HEK293 (cell line): ENCODE measurements at regions not wholly inside any gene's neighbourhood (a gene's known extent, or its start where the extent isn't known, plus 50 kb on each side); places are given as distances from the start of the nearest gene placed in this dataset.

Experiments
- CTCF ChIA-PET: fragments of 350-600 bp; formaldehyde crosslinking; extraction: SDS; loops from one replicate; lab custom pipeline; 2021; ENCODE audit warnings: antibody characterized with exemption; lab: Yijun Ruan, JAX
- POLR2A ChIA-PET: fragments of 300-600 bp; formaldehyde crosslinking; extraction: SDS; loops from one replicate; lab custom pipeline; 2020; ENCODE audit warnings: antibody characterized with exemption, inconsistent platforms; lab: Yijun Ruan, JAX
- H3K27ac ChIP-seq: fragments of 200-500 bp; sonication (Bioruptor generic); 2 replicates; pipeline ENCODE4 v1.5.1; 2014; ENCODE audit warnings: low read depth, low read length, control low read depth, inconsistent platforms; ENCODE audit errors: extremely low read depth
- H3K36me3 ChIP-seq, 2 experiments: fragments of 200-500 bp in 1 of 2; sonication (Bioruptor generic) in 1 of 2; 1 replicate in 1 of 2; 2 replicates in 1 of 2; pipeline ENCODE4 v1.5.1; 2014 to 2017; ENCODE audit warnings: inconsistent platforms in 2 of 2, low read length in 2 of 2; ENCODE audit not compliant: control insufficient read depth in 2 of 2, insufficient read depth in 1 of 2
- H3K4me1 ChIP-seq: fragments of 200-500 bp; sonication (Bioruptor generic); 2 replicates; pipeline ENCODE4 v1.5.1; 2014; ENCODE audit warnings: mild to moderate bottlenecking, low read length, inconsistent platforms; ENCODE audit not compliant: control insufficient read depth, insufficient read depth
- H3K4me3 ChIP-seq: 2 replicates; pipeline ENCODE4 v1.5.1; 2011; ENCODE audit warnings: low read depth, mild to moderate bottlenecking, control low read depth, low read length, moderate library complexity
- H3K9me3 ChIP-seq: fragments of 200-500 bp; sonication (Bioruptor generic); 2 replicates; pipeline ENCODE4 v1.5.1; 2014; ENCODE audit warnings: low read depth, low read length, inconsistent platforms; ENCODE audit not compliant: control insufficient read depth, insufficient read depth
- PATZ1 ChIP-seq: fragments of 450-650 bp; formaldehyde crosslinking; IDR thresholded peaks from 2 replicates; pipeline ENCODE4 v1.5.1; 2016; ENCODE audit warnings: missing biosample characterization, missing genetic modification characterization
- ZBTB10 ChIP-seq: fragments of 450-650 bp; formaldehyde crosslinking; IDR thresholded peaks from 2 replicates; pipeline ENCODE4 v1.5.1; 2016; ENCODE audit warnings: missing biosample characterization, missing genetic modification characterization
- ZBTB48 ChIP-seq: fragments of 450-650 bp; formaldehyde crosslinking; IDR thresholded peaks from 2 replicates; pipeline ENCODE4 v1.5.1; 2016; ENCODE audit warnings: missing biosample characterization, missing genetic modification characterization
- ZBTB49 ChIP-seq: fragments of 450-650 bp; formaldehyde crosslinking; IDR thresholded peaks from 2 replicates; pipeline ENCODE4 v1.5.1; 2016; ENCODE audit warnings: missing biosample characterization, missing genetic modification characterization, low read depth
- ZEB2 ChIP-seq: fragments of 450-650 bp; formaldehyde crosslinking; IDR thresholded peaks from 2 replicates; pipeline ENCODE4 v1.5.1; 2016; ENCODE audit warnings: missing biosample characterization, missing genetic modification characterization
- ZNF10 ChIP-seq: fragments of 450-650 bp; formaldehyde crosslinking; IDR thresholded peaks from 2 replicates; pipeline ENCODE4 v1.5.1; 2017; ENCODE audit warnings: missing biosample characterization, missing genetic modification characterization
- ZNF223 ChIP-seq: fragments of 450-650 bp; formaldehyde crosslinking; IDR thresholded peaks from 2 replicates; pipeline ENCODE4 v1.5.1; 2016; ENCODE audit warnings: missing biosample characterization, missing genetic modification characterization
- ZNF266 ChIP-seq: fragments of 450-650 bp; formaldehyde crosslinking; IDR thresholded peaks from 2 replicates; pipeline ENCODE4 v1.5.1; 2016; ENCODE audit warnings: missing biosample characterization, missing genetic modification characterization, low read depth
- ZNF274 ChIP-seq, 2 experiments: fragments of 200-500 bp in 1 of 2; fragments of 450-650 bp in 1 of 2; sonication (Bioruptor generic) in 1 of 2; formaldehyde crosslinking in 1 of 2; IDR thresholded peaks; 2 replicates each; pipeline versions ENCODE4 v1.5.1 to v1.6.1; 2014 to 2016; ENCODE audit warnings: borderline replicate concordance in 1 of 2, inconsistent platforms in 1 of 2, low read length in 1 of 2, missing biosample characterization in 1 of 2, missing genetic modification characterization in 1 of 2
- ZNF324 ChIP-seq: fragments of 450-650 bp; formaldehyde crosslinking; IDR thresholded peaks from 2 replicates; pipeline ENCODE4 v1.5.1; 2016; ENCODE audit warnings: missing biosample characterization, missing genetic modification characterization
- ZNF473 ChIP-seq: fragments of 450-650 bp; formaldehyde crosslinking; IDR thresholded peaks from 2 replicates; pipeline ENCODE4 v1.5.1; 2017; ENCODE audit warnings: missing biosample characterization, missing genetic modification characterization
- ZNF596 ChIP-seq: fragments of 450-650 bp; IDR thresholded peaks from 2 replicates; pipeline ENCODE4 v1.5.0; 2018; ENCODE audit warnings: missing biosample characterization, mild to moderate bottlenecking, missing genetic modification characterization, moderate library complexity
- ZNF654 ChIP-seq: fragments of 450-650 bp; formaldehyde crosslinking; IDR thresholded peaks from 2 replicates; pipeline ENCODE4 v1.5.1; 2016; ENCODE audit warnings: low read depth, missing biosample characterization, missing genetic modification characterization
- ZNF660 ChIP-seq: fragments of 450-650 bp; IDR thresholded peaks from 2 replicates; pipeline ENCODE4 v1.5.1; 2018; ENCODE audit warnings: missing biosample characterization, mild to moderate bottlenecking, missing genetic modification characterization
- ZNF701 ChIP-seq: fragments of 450-650 bp; formaldehyde crosslinking; IDR thresholded peaks from 2 replicates; pipeline ENCODE4 v1.5.1; 2016; ENCODE audit warnings: missing biosample characterization, missing genetic modification characterization
- ZNF747 ChIP-seq: fragments of 450-650 bp; formaldehyde crosslinking; IDR thresholded peaks from 2 replicates; pipeline ENCODE4 v1.5.1; 2016; ENCODE audit warnings: missing biosample characterization, missing genetic modification characterization
- ZNF791 ChIP-seq: fragments of 450-650 bp; formaldehyde crosslinking; IDR thresholded peaks from 2 replicates; pipeline ENCODE4 v1.5.1; 2016; ENCODE audit warnings: missing biosample characterization, missing genetic modification characterization
- ZSCAN23 ChIP-seq: fragments of 450-650 bp; formaldehyde crosslinking; IDR thresholded peaks from 2 replicates; pipeline ENCODE4 v1.5.1; 2016; ENCODE audit warnings: missing biosample characterization, missing genetic modification characterization
- TF ChIP-seq, protein P1 (sequence below): fragments of 450-650 bp; formaldehyde crosslinking; IDR thresholded peaks from 2 replicates; pipeline ENCODE4 v1.5.1; 2016; ENCODE audit warnings: missing biosample characterization, missing genetic modification characterization
- TF ChIP-seq, protein P2 (sequence below): fragments of 450-650 bp; formaldehyde crosslinking; IDR thresholded peaks from 2 replicates; pipeline ENCODE4 v1.5.1; 2016; ENCODE audit warnings: missing biosample characterization, missing genetic modification characterization
- TF ChIP-seq, protein P3 (sequence below): fragments of 450-650 bp; formaldehyde crosslinking; IDR thresholded peaks from 2 replicates; pipeline ENCODE4 v1.5.1; 2016; ENCODE audit warnings: missing biosample characterization, missing genetic modification characterization

DNA sequence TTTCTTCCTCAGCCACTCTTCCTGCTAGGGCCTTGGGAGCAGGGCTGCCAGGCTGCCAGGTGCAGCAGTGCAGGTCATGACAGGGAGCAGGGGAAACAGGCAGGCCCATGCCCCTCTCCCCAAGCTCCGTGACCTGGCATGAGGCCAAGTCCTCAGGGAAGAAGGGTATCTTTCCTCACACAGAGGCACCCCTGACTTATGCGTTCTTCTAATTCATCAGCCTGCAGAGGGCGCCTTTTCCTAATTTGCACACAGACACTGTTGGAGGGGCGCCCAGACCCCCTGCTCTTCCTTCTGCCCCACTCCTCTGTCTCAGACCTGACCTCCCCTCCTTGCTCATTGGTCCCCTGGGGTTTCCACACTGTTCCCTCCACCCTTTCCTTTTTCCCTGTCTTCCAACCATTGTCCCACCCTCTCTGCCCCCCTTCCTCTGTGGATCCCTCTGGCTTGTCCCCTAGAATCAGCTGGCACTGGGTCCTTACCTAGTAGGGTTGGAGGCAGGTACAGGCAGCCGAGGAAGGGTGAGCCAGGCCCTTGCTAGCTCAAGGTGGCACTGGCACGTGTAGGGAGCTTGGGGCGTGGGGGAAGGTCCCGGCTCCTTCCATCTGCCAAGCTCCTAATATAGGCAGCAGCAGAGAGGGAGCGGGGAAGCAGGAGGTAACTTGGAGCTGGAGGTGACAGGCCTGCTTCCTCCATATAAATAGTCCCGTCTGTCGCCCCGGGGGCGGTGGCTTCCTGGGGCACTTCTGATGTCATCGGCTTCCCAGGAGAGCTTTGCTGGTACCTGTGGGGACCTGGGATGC is 154.9 kb upstream of the MLN start:
- no peak overlapping the region for H3K27ac ChIP-seq
- CTCF ChIA-PET = interaction anchor here (0.6 to 4.3 kb wide), 39 partner anchors 9 to 1030 kb away, joined by 3 to 24 read pairs (median 4); no protein-coding TSS in a partner anchor
- POLR2A ChIA-PET = no interaction called here
- H3K36me3 ChIP-seq = no peaks in the 10 kb centered on the region
- no peaks in the 10 kb centered on the region; the same call in 1 of the 2 replicates for H3K4me1 ChIP-seq
- no peak overlapping the region for H3K4me3 ChIP-seq
- H3K9me3 ChIP-seq = no peaks in the 10 kb centered on the region
- TF ChIP-seq ZNF473 (tag by site-specific recombination) (no peak), ZNF660 (tag by site-specific recombination) (0 out of 2 replicates have a peak, but pooled peaks have one; percentile 25), ZNF791 (tag by site-specific recombination) (no peak), ZNF274 (IDR thresholded peaks at IDR 0.05; ENCODE audit: low read length) (no peak), ZNF274 (tag by site-specific recombination; IDR thresholded peaks at IDR 0.05; ENCODE audit: borderline replicate concordance) (no peak), ZNF654 (tag by site-specific recombination) (peak; percentile 36), ZNF223 (tag by site-specific recombination) (peak; percentile 54; the same call in 1 of the 2 replicates), ZEB2 (tag by site-specific recombination) (no peak), ZBTB10 (tag by site-specific recombination) (0 out of 2 replicates have a peak, but pooled peaks have one; percentile 42), ZNF596 (tag by site-specific recombination) (no peak), ZBTB48 (tag by site-specific recombination) (peak; percentile 38; the same call in 1 of the 2 replicates), ZSCAN23 (no peak), ZNF324 (tag by site-specific recombination) (no peak), ZBTB49 (tag by site-specific recombination) (no peak), ZNF266 (tag by site-specific recombination) (no peak), ZNF701 (tag by site-specific recombination) (no peak), ZNF747 (tag by site-specific recombination) (no peak), PATZ1 (tag by site-specific recombination) (peak; percentile 44; the same call in 1 of the 2 replicates), ZNF10 (no peak)
- TF ChIP-seq, protein P1, sequence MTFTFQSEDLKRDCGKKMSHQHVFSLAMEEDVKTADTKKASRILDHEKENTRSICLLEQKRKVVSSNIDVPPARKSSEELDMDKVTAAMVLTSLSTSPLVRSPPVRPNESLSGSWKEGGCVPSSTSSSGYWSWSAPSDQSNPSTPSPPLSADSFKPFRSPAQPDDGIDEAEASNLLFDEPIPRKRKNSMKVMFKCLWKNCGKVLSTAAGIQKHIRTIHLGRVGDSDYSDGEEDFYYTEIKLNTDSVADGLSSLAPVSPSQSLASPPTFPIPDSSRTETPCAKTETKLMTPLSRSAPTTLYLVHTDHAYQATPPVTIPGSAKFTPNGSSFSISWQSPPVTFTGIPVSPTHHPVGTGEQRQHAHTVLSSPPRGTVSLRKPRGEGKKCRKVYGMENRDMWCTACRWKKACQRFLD (tag by site-specific recombination) = no peak
- TF ChIP-seq, protein P2, sequence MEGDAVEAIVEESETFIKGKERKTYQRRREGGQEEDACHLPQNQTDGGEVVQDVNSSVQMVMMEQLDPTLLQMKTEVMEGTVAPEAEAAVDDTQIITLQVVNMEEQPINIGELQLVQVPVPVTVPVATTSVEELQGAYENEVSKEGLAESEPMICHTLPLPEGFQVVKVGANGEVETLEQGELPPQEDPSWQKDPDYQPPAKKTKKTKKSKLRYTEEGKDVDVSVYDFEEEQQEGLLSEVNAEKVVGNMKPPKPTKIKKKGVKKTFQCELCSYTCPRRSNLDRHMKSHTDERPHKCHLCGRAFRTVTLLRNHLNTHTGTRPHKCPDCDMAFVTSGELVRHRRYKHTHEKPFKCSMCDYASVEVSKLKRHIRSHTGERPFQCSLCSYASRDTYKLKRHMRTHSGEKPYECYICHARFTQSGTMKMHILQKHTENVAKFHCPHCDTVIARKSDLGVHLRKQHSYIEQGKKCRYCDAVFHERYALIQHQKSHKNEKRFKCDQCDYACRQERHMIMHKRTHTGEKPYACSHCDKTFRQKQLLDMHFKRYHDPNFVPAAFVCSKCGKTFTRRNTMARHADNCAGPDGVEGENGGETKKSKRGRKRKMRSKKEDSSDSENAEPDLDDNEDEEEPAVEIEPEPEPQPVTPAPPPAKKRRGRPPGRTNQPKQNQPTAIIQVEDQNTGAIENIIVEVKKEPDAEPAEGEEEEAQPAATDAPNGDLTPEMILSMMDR = peak; percentile 56; the same call in 1 of the 2 replicates
- TF ChIP-seq, protein P3, sequence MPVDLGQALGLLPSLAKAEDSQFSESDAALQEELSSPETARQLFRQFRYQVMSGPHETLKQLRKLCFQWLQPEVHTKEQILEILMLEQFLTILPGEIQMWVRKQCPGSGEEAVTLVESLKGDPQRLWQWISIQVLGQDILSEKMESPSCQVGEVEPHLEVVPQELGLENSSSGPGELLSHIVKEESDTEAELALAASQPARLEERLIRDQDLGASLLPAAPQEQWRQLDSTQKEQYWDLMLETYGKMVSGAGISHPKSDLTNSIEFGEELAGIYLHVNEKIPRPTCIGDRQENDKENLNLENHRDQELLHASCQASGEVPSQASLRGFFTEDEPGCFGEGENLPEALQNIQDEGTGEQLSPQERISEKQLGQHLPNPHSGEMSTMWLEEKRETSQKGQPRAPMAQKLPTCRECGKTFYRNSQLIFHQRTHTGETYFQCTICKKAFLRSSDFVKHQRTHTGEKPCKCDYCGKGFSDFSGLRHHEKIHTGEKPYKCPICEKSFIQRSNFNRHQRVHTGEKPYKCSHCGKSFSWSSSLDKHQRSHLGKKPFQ (tag by site-specific recombination) = no peak
